Ovary (tissue), 7 donors: ENCODE measurements at regions not wholly inside any gene's neighbourhood (a gene's known extent, or its start where the extent isn't known, plus 50 kb on each side); places are given as distances from the start of the nearest gene placed in this dataset.

Experiments
- DNase-seq, 5 donors: peaks; one replicate each; pipeline ENCODE4 v3.0.0-alpha.2; 2019 to 2020
- H3K27ac ChIP-seq, 2 donors: fragments of 200-600 bp; one replicate each; pipeline versions ENCODE4 v1.5.1 to v1.8.0; 2019 to 2022
- H3K27me3 ChIP-seq: fragments of 200-600 bp; one replicate; pipeline ENCODE4 v1.8.0; 2022
- H3K36me3 ChIP-seq: fragments of 200-600 bp; sonication (generic); one replicate; pipeline ENCODE4 v1.5.1; 2019
- H3K4me1 ChIP-seq: one replicate; pipeline ENCODE4 v1.8.1; 2013; ENCODE audit warnings: mild to moderate bottlenecking, moderate library complexity; ENCODE audit not compliant: insufficient read depth
- H3K4me3 ChIP-seq: fragments of 200-600 bp; sonication (generic); one replicate; pipeline ENCODE4 v1.5.1; 2017
- H3K9me3 ChIP-seq, 2 donors: fragments of 200-600 bp in 1 of 2; sonication (generic) in 1 of 2; one replicate each; pipeline versions ENCODE4 v1.5.1 to v1.8.1; 2013 to 2019; ENCODE audit warnings: mild to moderate bottlenecking in 1 of 2, moderate library complexity in 1 of 2
- CTCF ChIP-seq, 3 donors: fragments of 450-650 bp in 2 of 3; fragments of 200-600 bp in 1 of 3; IDR thresholded peaks; one replicate each; pipeline versions ENCODE4 v1.5.1 to v1.8.0; 2016 to 2022; ENCODE audit warnings: antibody characterized with exemption in 3 of 3, mild to moderate bottlenecking in 1 of 3
- EP300 ChIP-seq: sonication (generic); formaldehyde crosslinking; IDR thresholded peaks from one replicate; pipeline ENCODE4 v1.6.1; 2017; ENCODE audit warnings: antibody characterized with exemption
- POLR2A ChIP-seq: fragments of 450-650 bp; IDR thresholded peaks from one replicate; pipeline ENCODE4 v1.6.1; 2017; ENCODE audit warnings: antibody characterized with exemption, mild to moderate bottlenecking, moderate library complexity
- WGBS, 3 donors: extraction: QIAGEN DNeasy Blood & Tissue Kit in 1 of 3; methylation state at CpG; one replicate each; pipeline versions ENCODE4 v1.1.5 to v1.1.7; 2013 to 2017; 5-methylcytosine and 5-hydroxymethylcytosine counted together
- intact Hi-C, 4 donors: fragments of 100-400 bp; cut with DNase I; formaldehyde crosslinking; loops; one replicate each; pipeline versions ENCODE4 v1.11.0 to v1.15.1; 2022 to 2023
- donor health status: DM: no; HTN: no; CAD: no; lungs with moderate emphysema.
- donor health status: DM: no; HTN: no; CAD: no.
- donor health status: Bipolar disorder and iron deficiency.
- donor health status: DM: no; HTN: no; CAD: no.
- donor health status: DM: yes; HTN: yes; CAD: no.

GRCh38 chr9:23621924-23622323 lies 204.1 kb downstream of the ELAVL2 start:
- no peaks in the 10 kb centered on the region for H3K9me3 ChIP-seq
- WGBS, 3 donors = 73 to 94% (median 92%) methylated on average over 3 of the region's 3 CpGs
- no peak for DNase-seq

DNA sequence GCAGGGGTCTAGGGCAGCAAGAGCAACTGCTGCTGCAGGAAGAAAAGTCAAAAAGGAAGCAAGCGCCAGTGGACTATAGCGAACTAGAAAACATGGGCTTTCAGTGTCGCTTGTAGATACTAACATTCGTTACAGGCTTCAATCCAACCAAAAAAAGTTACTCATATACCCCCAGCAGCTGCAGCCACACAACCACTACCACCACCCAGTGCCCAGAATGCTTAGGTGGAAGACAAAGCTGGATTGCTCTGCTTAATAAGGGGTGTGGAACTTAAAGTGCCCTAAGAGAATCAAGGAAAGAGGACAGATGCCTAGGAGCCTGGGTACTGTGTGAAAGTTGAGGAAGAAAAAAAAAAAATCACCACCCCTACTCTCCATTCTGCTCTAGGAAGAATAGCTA lies 203.6 kb downstream of the ELAVL2 start:
- Histone ChIP-seq H3K36me3 (no peaks in the 10 kb centered on the region), H3K27ac (no peak overlapping the region), H3K27me3 (no peaks in the 10 kb centered on the region), H3K9me3 (no peaks in the 10 kb centered on the region), H3K4me3 (no peak overlapping the region), H3K4me1 (no peaks in the 10 kb centered on the region)
- intact Hi-C loops = no loop called here
- 92 to 95% (median 94%) methylated on average over 4 of the region's 4 CpGs for WGBS, 3 donors
- DNase-seq = no peak
- no peak for TF ChIP-seq CTCF (IDR thresholded peaks at IDR 0.05)
- TF ChIP-seq EP300 = no peak
- TF ChIP-seq POLR2A = no peak

More at GRCh38 chr9:23621924-23622323, 204.1 kb downstream of the ELAVL2 start:
- no peaks in the 10 kb centered on the region for H3K4me1 ChIP-seq
- no peak overlapping the region for H3K27ac ChIP-seq
- intact Hi-C loops = no loop called here
- TF ChIP-seq POLR2A (no peak), EP300 (no peak), CTCF (IDR thresholded peaks at IDR 0.05) (no peak)
- no peaks in the 10 kb centered on the region for H3K36me3 ChIP-seq
- no peak overlapping the region for H3K4me3 ChIP-seq
- H3K27me3 ChIP-seq = no peaks in the 10 kb centered on the region

GRCh38 chr9:23630488-23630887 lies 195.6 kb downstream of the ELAVL2 start:
- Histone ChIP-seq H3K4me1 (no peaks in the 10 kb centered on the region), H3K27me3 (no peaks in the 10 kb centered on the region), H3K36me3 (no peaks in the 10 kb centered on the region), H3K4me3 (no peak overlapping the region), H3K27ac (no peak overlapping the region), H3K9me3 (no peaks in the 10 kb centered on the region)
- no peak for DNase-seq
- TF ChIP-seq CTCF (IDR thresholded peaks at IDR 0.05) (no peak), POLR2A (no peak), EP300 (no peak)
- intact Hi-C loops = no loop called here
- 87 to 96% (median 90%) methylated on average over 2 of the region's 2 CpGs for WGBS, 3 donors

- intact Hi-C loops = no loop called here
- Histone ChIP-seq H3K36me3 (no peaks in the 10 kb centered on the region), H3K27me3 (no peaks in the 10 kb centered on the region), H3K27ac (no peak overlapping the region), H3K4me1 (no peaks in the 10 kb centered on the region), H3K4me3 (no peak overlapping the region), H3K9me3 (no peaks in the 10 kb centered on the region)
- TF ChIP-seq EP300 (no peak), POLR2A (no peak), CTCF (IDR thresholded peaks at IDR 0.05) (no peak)
- DNase-seq = no peak
- 85 to 88% (median 85%) methylated on average over 2 of the region's 2 CpGs for WGBS, 3 donors
Observed at GRCh38 chr9:23635276-23635675, 190.8 kb downstream of the ELAVL2 start.

DNA sequence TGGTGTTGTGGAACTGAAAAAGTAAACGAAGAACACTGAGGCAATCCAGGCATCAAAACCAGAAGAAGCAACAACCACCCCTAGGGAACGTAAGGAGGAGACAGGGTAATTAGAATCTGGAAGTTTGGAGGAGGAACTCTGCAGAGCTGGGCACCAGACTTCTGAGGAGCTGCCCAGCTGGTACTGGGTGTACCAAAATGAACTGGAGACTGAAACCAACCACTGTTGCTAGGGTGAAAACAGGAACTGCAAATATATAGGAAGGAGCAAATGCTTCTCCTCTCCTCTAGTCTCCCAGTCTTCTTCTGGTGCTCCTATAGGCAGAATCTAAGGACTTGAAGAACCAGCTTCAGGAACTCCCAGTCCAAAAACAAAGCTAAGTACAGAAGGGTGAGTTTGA lies 189.8 kb downstream of the ELAVL2 start:
- 75 to 82% (median 81%) methylated on average over 2 of the region's 2 CpGs for WGBS, 3 donors
- intact Hi-C loops = no loop called here

More for the DNA sequence above, 189.8 kb downstream of the ELAVL2 start:
- Histone ChIP-seq H3K9me3 (no peaks in the 10 kb centered on the region), H3K27me3 (no peaks in the 10 kb centered on the region), H3K4me3 (no peak overlapping the region), H3K36me3 (no peaks in the 10 kb centered on the region), H3K27ac (no peak overlapping the region), H3K4me1 (no peaks in the 10 kb centered on the region)
- TF ChIP-seq EP300 (no peak), POLR2A (no peak), CTCF (IDR thresholded peaks at IDR 0.05) (no peak)
- DNase-seq = no peak
